ENCODE measurements at regions not wholly inside any gene's neighbourhood (a gene's known extent, or its start where the extent isn't known, plus 50 kb on each side); places are given as distances from the start of the nearest gene placed in this dataset.

DNA sequence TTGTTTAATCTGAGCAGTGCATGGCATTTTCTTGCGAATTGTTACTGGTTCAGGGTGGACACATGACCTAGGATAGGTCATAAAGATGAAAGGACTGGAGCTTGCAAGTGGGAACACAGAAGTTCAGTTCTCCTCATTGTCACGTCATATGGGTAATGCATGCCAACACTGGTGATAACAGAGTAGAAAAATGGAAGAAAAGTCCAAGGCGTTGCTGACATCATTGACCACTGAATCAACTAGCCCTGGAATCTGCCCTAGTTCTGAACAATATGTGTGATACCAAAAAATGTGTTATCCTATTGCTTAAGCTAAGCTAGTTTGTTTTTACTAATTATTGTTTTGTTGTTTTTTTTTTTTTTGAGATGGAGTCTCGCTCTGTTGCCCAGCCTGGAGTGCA is 234.2 kb upstream of the MAF start:
- no peak for TF ChIP-seq CTCF (IDR thresholded peaks at IDR 0.05)
- no peak for TF ChIP-seq EP300 (IDR thresholded peaks at IDR 0.05)
- no peak for TF ChIP-seq POLR2AphosphoS5 (IDR thresholded peaks at IDR 0.05)
- TF ChIP-seq POLR2A (IDR thresholded peaks at IDR 0.05), result no peak
